HG02870 (cell line): ENCODE measurements at regions not wholly inside any gene's neighbourhood (a gene's known extent, or its start where the extent isn't known, plus 50 kb on each side); places are given as distances from the start of the nearest gene placed in this dataset.
A peak's percentile ranks its signal among the peaks of the same experiment; 100 is the strongest.

Experiments used
- ATAC-seq: cut with Tn5 transposase; IDR thresholded peaks from one replicate; pipeline ENCODE4 v1.9.1; 2021; ENCODE audit warnings: mild to moderate bottlenecking, moderate library complexity; ENCODE audit not compliant: unreplicated experiment

GRCh38 chr7:32428546-32428945, 61.6 kb downstream of the LSM5 start:
- no peak for ATAC-seq

GRCh38 chr7:32427769-32428291, 62.4 kb downstream of the LSM5 start:
- peak; percentile 83 for ATAC-seq

- no peak for ATAC-seq
Measured at GRCh38 chr7:32416846-32417245, 73.3 kb downstream of the LSM5 start.

- no peak for ATAC-seq
Measured at GRCh38 chr7:32415936-32416335, 74.2 kb downstream of the LSM5 start.

GRCh38 chr7:32415519-32415918, 74.7 kb downstream of the LSM5 start:
- ATAC-seq: no peak

- no peak for ATAC-seq
Measured at GRCh38 chr7:32412471-32412870, 77.7 kb downstream of the LSM5 start.

- ATAC-seq: no peak
Measured at GRCh38 chr7:32410545-32410944, 79.6 kb downstream of the LSM5 start.

- ATAC-seq: no peak
Measured at GRCh38 chr7:32406386-32406785, 83.8 kb downstream of the LSM5 start.

GRCh38 chr7:32403463-32404229, 86.5 kb downstream of the LSM5 start:
- ATAC-seq: no peak

GRCh38 chr7:32400676-32401075, 89.5 kb downstream of the LSM5 start:
- no peak for ATAC-seq

GRCh38 chr7:32399311-32399710, 90.9 kb downstream of the LSM5 start:
- no peak for ATAC-seq

- ATAC-seq: no peak
Measured at GRCh38 chr7:32395168-32395567, 95.0 kb downstream of the LSM5 start.

- ATAC-seq: no peak
Measured at GRCh38 chr7:32393861-32394260, 96.3 kb downstream of the LSM5 start.

GRCh38 chr7:32390210-32390609, 100.0 kb downstream of the LSM5 start:
- no peak for ATAC-seq

- ATAC-seq: no peak
Measured at GRCh38 chr7:32385316-32385956, 104.7 kb downstream of the LSM5 start.

GRCh38 chr7:32381024-32381601, 109.1 kb downstream of the LSM5 start:
- ATAC-seq: no peak

- no peak for ATAC-seq
Measured at GRCh38 chr7:32379510-32380112, 110.6 kb downstream of the LSM5 start.

- no peak for ATAC-seq
Measured at GRCh38 chr7:32378988-32379387, 111.2 kb downstream of the LSM5 start.

- ATAC-seq: no peak
Measured at GRCh38 chr7:32364581-32364980, 125.6 kb downstream of the LSM5 start.

- ATAC-seq: no peak
Measured at GRCh38 chr7:32360127-32360526, 130.1 kb downstream of the LSM5 start.

- ATAC-seq: no peak
Measured at GRCh38 chr7:32357535-32358277, 132.5 kb downstream of the LSM5 start.
